BE2C (cell line): ENCODE measurements at regions not wholly inside any gene's neighbourhood (a gene's known extent, or its start where the extent isn't known, plus 50 kb on each side); places are given as distances from the start of the nearest gene placed in this dataset.

Experiments
- DNase-seq: peaks from one replicate; pipeline ENCODE4 v3.0.0-alpha.2; 2020
- H3K27me3 ChIP-seq: fragments of 250-450 bp; sonication (Bioruptor Pico); 2 replicates; pipeline ENCODE4 v1.5.1; 2020; ENCODE audit warnings: mild to moderate bottlenecking
- H3K36me3 ChIP-seq: fragments of 250-450 bp; sonication (Bioruptor Pico); 2 replicates; pipeline ENCODE4 v1.5.1; 2020; ENCODE audit warnings: mild to moderate bottlenecking
- H3K4me1 ChIP-seq: fragments of 250-450 bp; sonication (Bioruptor Pico); 2 replicates; pipeline ENCODE4 v1.5.1; 2020
- H3K4me3 ChIP-seq: 2 replicates; pipeline ENCODE4 v1.5.1; 2011; ENCODE audit warnings: low read depth, low read length
- H3K9me3 ChIP-seq: fragments of 250-450 bp; sonication (Bioruptor Pico); 2 replicates; pipeline ENCODE4 v1.5.1; 2020
- TF ChIP-seq, protein P1 (sequence below): IDR thresholded peaks from 2 replicates; pipeline ENCODE4 v1.5.1; 2012; ENCODE audit warnings: mild to moderate bottlenecking, low read depth, low read length

- DNase-seq: no peak
- TF ChIP-seq, protein P1, sequence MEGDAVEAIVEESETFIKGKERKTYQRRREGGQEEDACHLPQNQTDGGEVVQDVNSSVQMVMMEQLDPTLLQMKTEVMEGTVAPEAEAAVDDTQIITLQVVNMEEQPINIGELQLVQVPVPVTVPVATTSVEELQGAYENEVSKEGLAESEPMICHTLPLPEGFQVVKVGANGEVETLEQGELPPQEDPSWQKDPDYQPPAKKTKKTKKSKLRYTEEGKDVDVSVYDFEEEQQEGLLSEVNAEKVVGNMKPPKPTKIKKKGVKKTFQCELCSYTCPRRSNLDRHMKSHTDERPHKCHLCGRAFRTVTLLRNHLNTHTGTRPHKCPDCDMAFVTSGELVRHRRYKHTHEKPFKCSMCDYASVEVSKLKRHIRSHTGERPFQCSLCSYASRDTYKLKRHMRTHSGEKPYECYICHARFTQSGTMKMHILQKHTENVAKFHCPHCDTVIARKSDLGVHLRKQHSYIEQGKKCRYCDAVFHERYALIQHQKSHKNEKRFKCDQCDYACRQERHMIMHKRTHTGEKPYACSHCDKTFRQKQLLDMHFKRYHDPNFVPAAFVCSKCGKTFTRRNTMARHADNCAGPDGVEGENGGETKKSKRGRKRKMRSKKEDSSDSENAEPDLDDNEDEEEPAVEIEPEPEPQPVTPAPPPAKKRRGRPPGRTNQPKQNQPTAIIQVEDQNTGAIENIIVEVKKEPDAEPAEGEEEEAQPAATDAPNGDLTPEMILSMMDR: no peak
- H3K9me3 ChIP-seq: no peaks in the 10 kb centered on the region
- no peaks in the 10 kb centered on the region for H3K27me3 ChIP-seq
- H3K36me3 ChIP-seq: no peaks in the 10 kb centered on the region
- H3K4me1 ChIP-seq: no peaks in the 10 kb centered on the region
- H3K4me3 ChIP-seq: no peak overlapping the region
These were observed 482.0 kb downstream of the UQCRFS1 start for GRCh38 chr19:28730791-28731512.

- no peaks in the 10 kb centered on the region for H3K27me3 ChIP-seq
- H3K36me3 ChIP-seq: no peaks in the 10 kb centered on the region
- no peak overlapping the region for H3K4me3 ChIP-seq
- no peak for DNase-seq
- no peaks in the 10 kb centered on the region for H3K4me1 ChIP-seq
- H3K9me3 ChIP-seq: no peaks in the 10 kb centered on the region
- TF ChIP-seq, protein P1: no peak
These were observed 485.3 kb downstream of the UQCRFS1 start for GRCh38 chr19:28727480-28728159.

GRCh38 chr19:28726533-28727479 lies 486.1 kb downstream of the UQCRFS1 start:
- Histone ChIP-seq H3K4me1 (no peaks in the 10 kb centered on the region), H3K27me3 (no peaks in the 10 kb centered on the region), H3K9me3 (no peaks in the 10 kb centered on the region), H3K36me3 (no peaks in the 10 kb centered on the region), H3K4me3 (no peak overlapping the region)
- DNase-seq: no peak
- TF ChIP-seq, protein P1: no peak

DNA sequence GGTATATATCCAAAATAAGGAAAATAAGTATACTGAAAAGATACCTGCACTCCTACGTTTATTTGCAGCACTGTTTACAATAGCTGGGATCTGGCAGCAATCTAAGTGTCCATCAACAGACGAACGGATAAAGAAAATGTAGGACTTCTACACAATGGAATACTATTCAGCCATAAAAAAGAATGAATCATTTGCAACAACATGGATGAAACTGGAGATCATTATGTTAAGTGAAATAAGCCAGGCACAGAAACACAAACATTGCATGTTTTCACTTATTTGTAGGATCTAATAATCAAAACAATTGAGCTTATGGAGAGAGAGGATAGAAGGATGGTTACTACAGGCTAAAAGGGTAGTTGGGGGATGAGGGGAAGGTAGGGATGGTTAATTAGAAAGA lies 494.0 kb downstream of the UQCRFS1 start:
- no peaks in the 10 kb centered on the region for H3K4me1 ChIP-seq
- TF ChIP-seq, protein P1: no peak
- H3K4me3 ChIP-seq: no peak overlapping the region
- no peak for DNase-seq
- peaks cover 3% of the 10 kb centered on the region; the same call in 1 of the 2 replicates for H3K9me3 ChIP-seq
- no peaks in the 10 kb centered on the region for H3K36me3 ChIP-seq
- H3K27me3 ChIP-seq: no peaks in the 10 kb centered on the region

- peaks cover 3% of the 10 kb centered on the region; the same call in 1 of the 2 replicates for H3K9me3 ChIP-seq
- H3K27me3 ChIP-seq: no peaks in the 10 kb centered on the region
- TF ChIP-seq, protein P1: no peak
- no peaks in the 10 kb centered on the region for H3K4me1 ChIP-seq
- H3K4me3 ChIP-seq: no peak overlapping the region
- H3K36me3 ChIP-seq: no peaks in the 10 kb centered on the region
- DNase-seq: no peak
These were observed 497.8 kb downstream of the UQCRFS1 start for GRCh38 chr19:28715157-28715556.
